Heart left ventricle (tissue), 16 donors: ENCODE measurements at regions not wholly inside any gene's neighbourhood (a gene's known extent, or its start where the extent isn't known, plus 50 kb on each side); places are given as distances from the start of the nearest gene placed in this dataset.

Experiments used
- ATAC-seq, 4 donors: fragments of 200-7000 bp; cut with Tn5 transposase; one replicate each; pipeline ENCODE4 v1.9.1; 2020 to 2022; ENCODE audit warnings: moderate library complexity in 4 of 4, mild to moderate bottlenecking in 3 of 4, moderate number of reproducible peaks in 1 of 4
- DNase-seq, 5 donors: peaks; one replicate each; pipeline ENCODE4 v3.0.0-alpha.2; 2020
- H3K27ac ChIP-seq, 12 donors: fragments of 200-600 bp; sonication (generic) in 4 of 12; one replicate each; pipeline versions ENCODE4 v1.5.0 to v1.8.0; 2016 to 2022; ENCODE audit warnings: mild to moderate bottlenecking in 2 of 12
- H3K27me3 ChIP-seq, 9 donors: fragments of 200-600 bp; sonication (generic) in 2 of 9; one replicate each; pipeline versions ENCODE4 v1.5.1 to v1.8.0; 2016 to 2022; ENCODE audit warnings: mild to moderate bottlenecking in 3 of 9
- H3K36me3 ChIP-seq, 9 donors: fragments of 200-600 bp; sonication (generic) in 2 of 9; one replicate each; pipeline versions ENCODE4 v1.5.0 to v1.8.0; 2018 to 2022; ENCODE audit warnings: mild to moderate bottlenecking in 2 of 9
- H3K4me1 ChIP-seq, 12 donors: fragments of 200-600 bp; sonication (generic) in 4 of 12; one replicate each; pipeline versions ENCODE4 v1.5.0 to v1.8.0; 2016 to 2022; ENCODE audit warnings: mild to moderate bottlenecking in 3 of 12
- H3K4me3 ChIP-seq, 12 donors: fragments of 200-600 bp; sonication (generic) in 4 of 12; one replicate each; pipeline versions ENCODE4 v1.5.0 to v1.8.0; 2017 to 2022; ENCODE audit warnings: mild to moderate bottlenecking in 9 of 12, moderate library complexity in 4 of 12
- H3K9me3 ChIP-seq, 12 donors: fragments of 200-600 bp; sonication (generic) in 4 of 12; one replicate each; pipeline versions ENCODE4 v1.5.0 to v1.8.0; 2016 to 2022; ENCODE audit warnings: mild to moderate bottlenecking in 1 of 12
- POLR2A ChIP-seq, 2 donors: fragments of 450-650 bp; IDR thresholded peaks; one replicate each; pipeline ENCODE4 v1.6.1; 2017; ENCODE audit warnings: antibody characterized with exemption in 2 of 2, mild to moderate bottlenecking in 2 of 2, moderate library complexity in 2 of 2
- WGBS, 4 donors: extraction: QIAGEN DNeasy Blood & Tissue Kit in 2 of 4; methylation state at CpG; one replicate each; pipeline versions ENCODE4 v1.1.5 to v1.1.7; 2013 to 2018; 5-methylcytosine and 5-hydroxymethylcytosine counted together
- intact Hi-C, 10 donors: fragments of 100-400 bp; cut with DNase I; formaldehyde crosslinking; loops; one replicate each; pipeline versions ENCODE4 v1.11.1 to v1.14.2; 2022
- TF ChIP-seq, protein P1 (sequence below), 12 donors: fragments of 200-600 bp; sonication (generic) in 4 of 12; IDR thresholded peaks; one replicate each; pipeline versions ENCODE4 v1.5.0 to v1.8.0; 2018 to 2022; ENCODE audit warnings: antibody characterized with exemption in 12 of 12, mild to moderate bottlenecking in 5 of 12
- donor health status: ischemic (EF 13 %, LVEDD 7.1; RV severe dilation, severe dysfunction).
- donor health status: healthy with polysubstance abuse.
- donor health status: DM: no; HTN: yes; CAD: no.
- donor health status: DM: no; HTN: no; CAD: no.
- donor health status: ischemic (EF 25% LVEDD 6.9; RV normal size, moderate dysfunction).
- donor health status: ischemic (EF 25% LVEDD 5.7; RV mildly dilated, moderate dysfunction).
- donor health status: healthy.
- donor health status: DM: yes; HTN: yes; CAD: no.
- donor health status: ischemic (EF 35%, LVEDD 5.7; RV mildly dilated, moderate dysfunction).
- donor health status: nonischemic (EF 11% LVEDD 7.7; RV severe dilation, severe dysfunction).
- donor health status: DM: yes; HTN: yes; CAD: no.
- donor health status: PGD.
- donor health status: ischemic (EF 29% LVEDD 5.4; RV normal size, mild dysfunction).
- donor health status: nonischemic (EF 23%, LVEDD 6.1; RV moderate dilation, normal function).

DNA sequence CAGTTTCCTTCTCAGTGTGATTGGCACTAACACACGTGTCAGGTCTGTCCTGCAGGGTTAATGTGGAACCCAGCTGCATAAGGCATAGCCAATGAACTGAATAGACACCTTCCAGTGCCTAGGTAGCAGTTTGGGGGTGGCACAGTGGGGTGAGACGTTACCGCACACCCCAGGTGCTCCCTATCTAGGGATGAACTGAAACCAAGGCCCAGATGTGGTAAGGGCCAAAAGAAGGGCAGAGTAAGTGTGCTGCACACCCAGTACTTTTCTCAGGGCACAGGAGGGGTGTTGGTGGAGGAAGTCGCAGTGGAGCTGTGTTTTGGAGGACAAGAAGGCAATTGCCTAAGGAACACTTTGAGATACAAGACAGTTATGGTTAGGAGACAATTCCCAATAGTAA, 317.9 kb upstream of the TSHZ3 start:
- intact Hi-C loops = no loop called here
- 74 to 87% (median 84%) methylated on average over 3 to 4 of the region's 4 CpGs for WGBS, 4 donors
- no peaks in the 10 kb centered on the region for H3K36me3 ChIP-seq
- no peak for TF ChIP-seq POLR2A (IDR thresholded peaks at IDR 0.05)
- TF ChIP-seq, protein P1, sequence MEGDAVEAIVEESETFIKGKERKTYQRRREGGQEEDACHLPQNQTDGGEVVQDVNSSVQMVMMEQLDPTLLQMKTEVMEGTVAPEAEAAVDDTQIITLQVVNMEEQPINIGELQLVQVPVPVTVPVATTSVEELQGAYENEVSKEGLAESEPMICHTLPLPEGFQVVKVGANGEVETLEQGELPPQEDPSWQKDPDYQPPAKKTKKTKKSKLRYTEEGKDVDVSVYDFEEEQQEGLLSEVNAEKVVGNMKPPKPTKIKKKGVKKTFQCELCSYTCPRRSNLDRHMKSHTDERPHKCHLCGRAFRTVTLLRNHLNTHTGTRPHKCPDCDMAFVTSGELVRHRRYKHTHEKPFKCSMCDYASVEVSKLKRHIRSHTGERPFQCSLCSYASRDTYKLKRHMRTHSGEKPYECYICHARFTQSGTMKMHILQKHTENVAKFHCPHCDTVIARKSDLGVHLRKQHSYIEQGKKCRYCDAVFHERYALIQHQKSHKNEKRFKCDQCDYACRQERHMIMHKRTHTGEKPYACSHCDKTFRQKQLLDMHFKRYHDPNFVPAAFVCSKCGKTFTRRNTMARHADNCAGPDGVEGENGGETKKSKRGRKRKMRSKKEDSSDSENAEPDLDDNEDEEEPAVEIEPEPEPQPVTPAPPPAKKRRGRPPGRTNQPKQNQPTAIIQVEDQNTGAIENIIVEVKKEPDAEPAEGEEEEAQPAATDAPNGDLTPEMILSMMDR (IDR thresholded peaks at IDR 0.05) = no peak
- no peak for ATAC-seq
- H3K27me3 ChIP-seq = peaks cover 0 to 5% (median 0%) of the 10 kb centered on the region in 9 donors
- DNase-seq = no peak
- H3K9me3 ChIP-seq = no peaks in the 10 kb centered on the region
- no peaks in the 10 kb centered on the region for H3K4me1 ChIP-seq
- no peak overlapping the region for H3K4me3 ChIP-seq
- H3K27ac ChIP-seq = no peak overlapping the region

DNA sequence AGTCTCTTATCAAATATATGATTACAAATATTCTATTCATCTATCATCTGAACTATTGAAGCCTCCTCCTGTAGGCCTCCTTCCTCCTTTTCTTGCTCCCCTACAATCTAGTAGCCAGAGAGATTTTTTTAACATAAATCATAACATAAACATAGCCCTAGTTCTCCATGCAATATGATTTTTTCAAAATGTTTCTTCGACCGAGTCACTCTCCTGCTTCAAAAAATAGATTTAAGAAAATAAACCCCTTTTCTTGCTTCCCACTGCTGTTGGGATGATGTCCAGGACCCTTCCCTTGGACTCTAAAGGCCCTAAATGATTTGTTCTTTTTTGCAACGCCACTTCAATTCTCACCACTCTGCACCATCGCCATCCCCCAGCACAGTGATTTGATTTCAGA, 319.7 kb upstream of the TSHZ3 start:
- no peak for TF ChIP-seq POLR2A (IDR thresholded peaks at IDR 0.05)
- TF ChIP-seq, protein P1 (IDR thresholded peaks at IDR 0.05) = no peak
- Histone ChIP-seq H3K4me1 (no peaks in the 10 kb centered on the region), H3K27ac (no peak overlapping the region), H3K9me3 (no peaks in the 10 kb centered on the region), H3K36me3 (no peaks in the 10 kb centered on the region), H3K4me3 (no peak overlapping the region), H3K27me3 (peaks cover 0 to 5% (median 0%) of the 10 kb centered on the region in 9 donors)
- WGBS, 4 donors = 87 to 92% (median 88%) methylated on average over 4 of the region's 4 CpGs
- ATAC-seq (no peak), DNase-seq (no peak)
- intact Hi-C loops = no loop called here

DNA sequence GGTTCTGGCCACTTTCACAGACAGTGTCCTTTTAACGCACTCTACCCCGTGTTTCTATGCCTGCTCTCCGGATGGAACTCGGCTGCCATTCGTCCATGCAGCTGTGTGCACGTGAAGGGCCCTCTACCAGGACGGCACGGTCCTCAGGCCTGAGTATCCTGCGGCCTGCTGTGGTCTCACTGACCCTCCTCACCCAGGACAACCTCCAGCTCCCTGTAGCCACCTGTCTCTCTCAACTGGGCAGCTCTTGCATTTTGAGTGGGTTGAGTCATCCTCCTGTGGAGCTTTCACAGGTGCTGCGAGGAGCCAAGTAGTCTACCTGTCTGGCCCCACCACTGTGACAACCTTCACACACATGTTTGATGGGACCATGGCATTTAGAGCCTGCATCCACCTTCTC, 321.7 kb upstream of the TSHZ3 start:
- no peak for ATAC-seq
- H3K27ac ChIP-seq = no peak overlapping the region
- no peak for DNase-seq
- no peaks in the 10 kb centered on the region for H3K4me1 ChIP-seq
- peaks cover 0 to 5% (median 0%) of the 10 kb centered on the region in 9 donors for H3K27me3 ChIP-seq
- no peaks in the 10 kb centered on the region for H3K9me3 ChIP-seq
- TF ChIP-seq, protein P1 (IDR thresholded peaks at IDR 0.05) = no peak
- no peak for TF ChIP-seq POLR2A (IDR thresholded peaks at IDR 0.05)
- H3K4me3 ChIP-seq = no peak overlapping the region
- intact Hi-C loops = loop anchor here in 4 of 10 donors (10.0 kb wide), 2 partner anchors 374 to 554 kb away; no protein-coding TSS in a partner anchor
- WGBS, 4 donors = 85 to 89% (median 87%) methylated on average over 10 of the region's 10 CpGs
- no peaks in the 10 kb centered on the region for H3K36me3 ChIP-seq

DNA sequence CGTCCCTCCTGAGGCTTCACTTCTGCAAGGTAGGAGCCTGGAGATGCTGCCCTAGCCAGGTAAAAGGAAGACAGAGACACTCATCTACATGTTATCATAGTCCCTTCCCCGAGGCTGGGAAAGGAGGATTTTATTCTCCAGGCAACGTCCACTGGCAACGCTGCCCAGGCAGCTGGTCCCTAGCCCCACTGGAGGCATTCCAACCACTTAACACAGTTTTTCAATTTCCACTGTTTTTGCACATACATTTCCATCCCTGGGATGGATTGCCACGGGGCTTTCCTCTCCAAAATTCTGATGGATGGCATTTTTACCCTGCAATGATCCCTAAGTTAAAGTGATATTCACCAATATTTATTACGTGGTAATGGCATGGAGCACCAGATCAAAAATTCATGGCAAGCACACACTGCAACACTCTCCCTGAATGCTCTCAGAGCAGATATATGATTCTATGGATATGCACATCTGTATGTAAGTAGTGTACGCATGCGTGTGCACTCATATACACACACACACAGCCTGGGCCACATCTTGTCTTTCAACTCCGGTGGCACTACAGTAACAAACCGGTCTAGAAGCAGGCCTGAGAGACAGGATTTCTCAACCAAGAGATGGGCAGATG, 322.3 kb upstream of the TSHZ3 start:
- no peak for ATAC-seq
- Histone ChIP-seq H3K4me3 (no peak overlapping the region), H3K9me3 (no peaks in the 10 kb centered on the region), H3K27ac (no peak overlapping the region), H3K27me3 (peaks cover 0 to 5% (median 0%) of the 10 kb centered on the region in 9 donors), H3K36me3 (no peaks in the 10 kb centered on the region), H3K4me1 (no peaks in the 10 kb centered on the region)
- WGBS, 4 donors = 81 to 85% (median 83%) methylated on average over 10 of the region's 10 CpGs
- intact Hi-C loops = loop anchor here in 4 of 10 donors (10.0 kb wide), 2 partner anchors 373 to 553 kb away; no protein-coding TSS in a partner anchor
- no peak for DNase-seq
- TF ChIP-seq, protein P1 (IDR thresholded peaks at IDR 0.05) = no peak
- no peak for TF ChIP-seq POLR2A (IDR thresholded peaks at IDR 0.05)
